ENCODE measurements at regions not wholly inside any gene's neighbourhood (a gene's known extent, or its start where the extent isn't known, plus 50 kb on each side); places are given as distances from the start of the nearest gene placed in this dataset.
"Not testable (repeated sequence)": the region's sequence is repeated elsewhere in the genome, so short reads cannot be mapped to it uniquely, and the experiment has no call there.

- no peak for TF ChIP-seq POLR2AphosphoS5 (IDR thresholded peaks at IDR 0.05)
- no peak for TF ChIP-seq CTCF (IDR thresholded peaks at IDR 0.05)
- no peak for TF ChIP-seq EP300 (IDR thresholded peaks at IDR 0.05)
- no peaks in the 10 kb centered on the region for H3K36me3 ChIP-seq
- H3K4me1 ChIP-seq = no peaks in the 10 kb centered on the region
- no peaks in the 10 kb centered on the region for H3K27me3 ChIP-seq
- no peak for DNase-seq
- no peaks in the 10 kb centered on the region for H3K9me3 ChIP-seq
- WGBS, 5 donors = 57 to 65% (median 59%) methylated on average over 3 of the region's 3 CpGs
- no peak overlapping the region for H3K4me3 ChIP-seq
- intact Hi-C loops (cut with DNase I; ENCODE audit: low total_unique reads) = no loop called here
- no peak overlapping the region for H3K27ac ChIP-seq
Measured at GRCh38 chr5:36422952-36423351, 121.2 kb upstream of the RANBP3L start.

- Histone ChIP-seq H3K9me3 (no peaks in the 10 kb centered on the region), H3K4me1 (no peaks in the 10 kb centered on the region), H3K27me3 (no peaks in the 10 kb centered on the region), H3K4me3 (no peak overlapping the region), H3K36me3 (no peaks in the 10 kb centered on the region), H3K27ac (no peak overlapping the region)
- intact Hi-C loops (cut with DNase I; ENCODE audit: low total_unique reads) = no loop called here
- peak in 1 of 2 donors; percentile 23 for DNase-seq
- 45 to 65% (median 53%) methylated on average over 3 of the region's 3 CpGs for WGBS, 5 donors
- no peak for TF ChIP-seq POLR2AphosphoS5 (IDR thresholded peaks at IDR 0.05)
Measured at GRCh38 chr5:36423578-36424307, 122.0 kb upstream of the RANBP3L start.

GRCh38 chr5:36426070-36426469 is 124.4 kb upstream of the RANBP3L start:
- H3K4me3 ChIP-seq; DNase-seq; H3K36me3 ChIP-seq; H3K9me3 ChIP-seq; H3K27ac ChIP-seq; H3K27me3 ChIP-seq; intact Hi-C loops (cut with DNase I; ENCODE audit: low total_unique reads); H3K4me1 ChIP-seq: not testable (repeated sequence)
- 84 to 94% (median 92%) methylated on average over 2 of the region's 2 CpGs for WGBS, 5 donors

- Histone ChIP-seq H3K27ac (no peak overlapping the region), H3K4me1 (no peaks in the 10 kb centered on the region), H3K36me3 (no peaks in the 10 kb centered on the region), H3K27me3 (no peaks in the 10 kb centered on the region), H3K4me3 (no peak overlapping the region), H3K9me3 (no peaks in the 10 kb centered on the region)
- no peak for DNase-seq
- TF ChIP-seq POLR2A (IDR thresholded peaks at IDR 0.05) = no peak
- no peak for TF ChIP-seq POLR2AphosphoS5 (IDR thresholded peaks at IDR 0.05)
- TF ChIP-seq CTCF (IDR thresholded peaks at IDR 0.05) = no peak
- no peak for TF ChIP-seq EP300 (IDR thresholded peaks at IDR 0.05)
- WGBS, 5 donors = 80 to 91% (median 84%) methylated on average over 4 of the region's 4 CpGs
- intact Hi-C loops (cut with DNase I; ENCODE audit: low total_unique reads) = no loop called here
Measured at GRCh38 chr5:36435516-36435915, 133.8 kb upstream of the RANBP3L start.

- no peaks in the 10 kb centered on the region for H3K36me3 ChIP-seq
- TF ChIP-seq POLR2AphosphoS5 (IDR thresholded peaks at IDR 0.05) (no peak), EP300 (IDR thresholded peaks at IDR 0.05) (no peak), POLR2A (IDR thresholded peaks at IDR 0.05) (no peak), CTCF (IDR thresholded peaks at IDR 0.05) (no peak)
- no peak for DNase-seq
- 66 to 74% (median 71%) methylated on average over 3 of the region's 3 CpGs for WGBS, 5 donors
- no peak overlapping the region for H3K4me3 ChIP-seq
- H3K9me3 ChIP-seq = no peaks in the 10 kb centered on the region
- H3K27me3 ChIP-seq = no peaks in the 10 kb centered on the region
- H3K27ac ChIP-seq = no peak overlapping the region
- intact Hi-C loops (cut with DNase I; ENCODE audit: low total_unique reads) = no loop called here
- no peaks in the 10 kb centered on the region for H3K4me1 ChIP-seq
Measured at GRCh38 chr5:36436306-36436705, 134.6 kb upstream of the RANBP3L start.

All from stomach (tissue), 8 donors.